Endothelial cell of umbilical vein (primary cell): ENCODE measurements at regions not wholly inside any gene's neighbourhood (a gene's known extent, or its start where the extent isn't known, plus 50 kb on each side); places are given as distances from the start of the nearest gene placed in this dataset.

Experiments used
- EZH2 ChIP-seq: IDR thresholded peaks from 2 replicates; pipeline ENCODE4 v1.6.1; 2012; ENCODE audit warnings: borderline replicate concordance, low read depth, mild to moderate bottlenecking, moderate library complexity, low read length, inconsistent platforms; ENCODE audit not compliant: severe bottlenecking
- FOS ChIP-seq: IDR thresholded peaks from 2 replicates; pipeline ENCODE4 v1.6.1; 2011; ENCODE audit warnings: mild to moderate bottlenecking, low read length, moderate library complexity, borderline replicate concordance; ENCODE audit not compliant: insufficient read depth
- GATA2 ChIP-seq: IDR thresholded peaks from 2 replicates; pipeline ENCODE4 v1.7.0; 2011; ENCODE audit warnings: low read depth, mild to moderate bottlenecking, moderate library complexity, mixed read lengths, low read length; ENCODE audit not compliant: insufficient read length, insufficient read depth
- POLR2A ChIP-seq: IDR thresholded peaks from 2 replicates; pipeline ENCODE4 v1.6.1; 2012; ENCODE audit warnings: low read depth, mild to moderate bottlenecking, control low read depth, low read length
- POLR2AphosphoS5 ChIP-seq: IDR thresholded peaks from 2 replicates; pipeline ENCODE4 v1.6.1; 2012; ENCODE audit warnings: low read depth, mild to moderate bottlenecking, control low read depth, low read length, moderate library complexity; ENCODE audit not compliant: insufficient read depth
- TF ChIP-seq, protein P1 (sequence below), 2 donors: IDR thresholded peaks; 1 replicate in 1 of 2; 2 replicates in 1 of 2; pipeline ENCODE4 v1.5.1; 2011; ENCODE audit warnings: low read length in 2 of 2, mild to moderate bottlenecking in 2 of 2, moderate library complexity in 2 of 2, control low read depth in 1 of 2, inconsistent platforms in 1 of 2, low read depth in 1 of 2; ENCODE audit not compliant: insufficient read depth in 1 of 2; ENCODE audit errors: extremely low read depth in 1 of 2
- TF ChIP-seq, protein P2 (sequence below): IDR thresholded peaks from 2 replicates; pipeline ENCODE4 v1.6.1; 2011; ENCODE audit not compliant: insufficient read depth, insufficient read length

DNA sequence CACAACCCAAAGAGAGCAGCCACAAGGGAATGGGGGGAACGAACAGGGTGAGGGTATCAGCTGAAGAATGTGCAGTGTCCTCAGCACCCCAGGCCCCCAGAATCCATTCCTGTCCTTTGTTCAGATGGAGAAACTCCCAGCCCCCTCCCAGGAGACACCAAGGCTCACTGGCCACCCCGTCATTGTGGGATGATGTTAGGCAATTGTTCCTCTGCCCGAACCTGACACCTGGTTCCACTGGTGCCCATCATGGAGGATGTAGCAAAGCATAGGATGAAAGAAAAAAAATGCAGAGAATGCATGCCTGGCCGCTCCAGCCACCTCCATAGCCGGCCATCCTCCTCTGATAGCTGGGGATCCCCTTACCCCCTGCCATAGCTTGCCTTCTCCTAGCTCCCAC, 197.3 kb upstream of the TWIST2 start:
- TF ChIP-seq POLR2A (no peak), EZH2 (no peak), GATA2 (no peak), POLR2AphosphoS5 (no peak), FOS (no peak)
- TF ChIP-seq, protein P1, sequence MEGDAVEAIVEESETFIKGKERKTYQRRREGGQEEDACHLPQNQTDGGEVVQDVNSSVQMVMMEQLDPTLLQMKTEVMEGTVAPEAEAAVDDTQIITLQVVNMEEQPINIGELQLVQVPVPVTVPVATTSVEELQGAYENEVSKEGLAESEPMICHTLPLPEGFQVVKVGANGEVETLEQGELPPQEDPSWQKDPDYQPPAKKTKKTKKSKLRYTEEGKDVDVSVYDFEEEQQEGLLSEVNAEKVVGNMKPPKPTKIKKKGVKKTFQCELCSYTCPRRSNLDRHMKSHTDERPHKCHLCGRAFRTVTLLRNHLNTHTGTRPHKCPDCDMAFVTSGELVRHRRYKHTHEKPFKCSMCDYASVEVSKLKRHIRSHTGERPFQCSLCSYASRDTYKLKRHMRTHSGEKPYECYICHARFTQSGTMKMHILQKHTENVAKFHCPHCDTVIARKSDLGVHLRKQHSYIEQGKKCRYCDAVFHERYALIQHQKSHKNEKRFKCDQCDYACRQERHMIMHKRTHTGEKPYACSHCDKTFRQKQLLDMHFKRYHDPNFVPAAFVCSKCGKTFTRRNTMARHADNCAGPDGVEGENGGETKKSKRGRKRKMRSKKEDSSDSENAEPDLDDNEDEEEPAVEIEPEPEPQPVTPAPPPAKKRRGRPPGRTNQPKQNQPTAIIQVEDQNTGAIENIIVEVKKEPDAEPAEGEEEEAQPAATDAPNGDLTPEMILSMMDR (IDR thresholded peaks at IDR 0.05; ENCODE audit: extremely low read depth in 1 of 2, insufficient read depth in 1 of 2, low read depth in 1 of 2, low read length in 2 of 2), result no peak
- TF ChIP-seq, protein P2, sequence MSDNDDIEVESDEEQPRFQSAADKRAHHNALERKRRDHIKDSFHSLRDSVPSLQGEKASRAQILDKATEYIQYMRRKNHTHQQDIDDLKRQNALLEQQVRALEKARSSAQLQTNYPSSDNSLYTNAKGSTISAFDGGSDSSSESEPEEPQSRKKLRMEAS, result no peak
